ENCODE measurements at regions not wholly inside any gene's neighbourhood (a gene's known extent, or its start where the extent isn't known, plus 50 kb on each side); places are given as distances from the start of the nearest gene placed in this dataset.
"Not testable (repeated sequence)": the region's sequence is repeated elsewhere in the genome, so short reads cannot be mapped to it uniquely, and the experiment has no call there.

DNA sequence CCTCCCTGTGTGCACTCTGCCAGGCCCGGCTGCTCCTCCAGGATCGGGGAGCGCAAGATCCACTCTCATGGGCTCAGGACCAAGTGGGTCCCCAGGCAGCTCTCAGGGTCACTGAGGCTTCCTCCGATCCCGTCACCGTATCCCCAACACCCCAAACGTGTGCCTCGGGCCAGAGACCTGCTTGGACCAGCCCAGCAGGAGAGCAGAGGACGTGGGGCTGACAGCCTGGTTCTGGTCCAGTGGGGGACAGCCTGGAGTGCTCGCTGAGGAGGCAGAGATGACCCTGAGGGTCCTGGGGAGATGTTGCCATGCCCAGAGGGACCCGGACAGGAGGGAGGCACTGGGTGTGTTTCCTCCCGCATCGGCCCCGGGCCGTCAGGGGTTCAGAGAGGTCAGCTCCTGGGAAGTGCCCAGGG lies 1402.6 kb downstream of the BRD1 start:
- no peak for DNase-seq

DNA sequence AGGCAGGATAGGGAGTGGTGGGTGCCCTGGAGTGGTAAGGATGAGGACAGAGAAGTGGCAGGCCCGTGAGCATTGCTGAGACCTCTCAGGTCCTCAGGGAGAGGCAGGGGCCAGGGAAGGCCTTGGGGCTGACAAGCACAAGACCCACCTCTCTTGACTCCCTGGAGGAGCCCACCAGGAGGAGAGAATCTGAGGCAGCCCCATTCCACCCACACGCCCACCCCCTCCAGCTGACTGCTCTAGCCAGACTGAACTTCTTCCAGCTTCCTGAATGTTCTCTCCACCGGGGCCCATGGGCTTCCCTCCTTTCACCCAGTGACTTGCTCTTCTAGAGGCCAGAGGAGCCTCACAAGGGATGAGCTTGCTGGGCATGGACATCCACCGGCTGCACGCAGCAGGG lies 1403.0 kb downstream of the BRD1 start:
- DNase-seq: no peak

DNA sequence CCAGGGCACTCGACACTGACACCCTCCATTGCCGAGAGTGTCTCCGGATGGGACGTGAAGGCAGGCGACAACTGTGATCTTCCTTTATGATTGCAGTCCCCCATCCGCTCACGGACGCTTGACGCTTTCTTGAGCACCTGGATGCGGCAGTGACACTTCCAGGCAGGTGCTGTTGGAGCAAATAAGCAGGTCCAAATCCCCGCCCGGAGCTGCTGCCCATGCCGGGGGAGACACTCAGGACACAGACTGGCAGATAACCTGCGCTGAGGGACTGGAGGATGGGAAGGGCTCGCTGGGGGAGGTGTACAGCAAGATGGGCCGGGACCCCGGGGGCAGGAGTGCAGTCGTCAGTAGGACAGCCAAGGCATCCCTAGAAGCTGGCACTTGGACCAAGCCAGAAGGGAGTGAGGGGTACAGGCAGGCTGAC lies 1403.5 kb downstream of the BRD1 start:
- no peak for DNase-seq

DNA sequence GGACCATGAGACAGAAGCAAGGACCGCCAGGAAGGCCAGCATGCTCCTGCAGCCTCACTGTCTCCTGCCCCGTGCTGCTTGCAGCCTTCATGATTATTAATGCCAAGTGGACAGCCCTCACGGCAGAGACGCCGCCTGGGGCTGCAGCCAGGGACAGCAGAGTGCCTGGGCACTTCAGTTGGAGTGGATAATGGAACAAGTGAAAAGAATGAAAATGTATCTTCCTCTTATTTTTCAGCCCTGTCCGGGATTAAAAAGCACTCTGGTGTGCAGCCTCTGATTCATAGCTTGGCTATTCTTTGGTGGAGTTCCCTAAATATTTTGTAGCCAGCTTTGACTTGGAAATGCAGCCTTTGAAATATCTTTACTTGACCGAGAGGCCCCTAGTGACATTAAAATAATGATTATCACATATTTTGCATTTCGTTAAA lies 1404.2 kb downstream of the BRD1 start:
- peak; percentile 78 for DNase-seq

DNA sequence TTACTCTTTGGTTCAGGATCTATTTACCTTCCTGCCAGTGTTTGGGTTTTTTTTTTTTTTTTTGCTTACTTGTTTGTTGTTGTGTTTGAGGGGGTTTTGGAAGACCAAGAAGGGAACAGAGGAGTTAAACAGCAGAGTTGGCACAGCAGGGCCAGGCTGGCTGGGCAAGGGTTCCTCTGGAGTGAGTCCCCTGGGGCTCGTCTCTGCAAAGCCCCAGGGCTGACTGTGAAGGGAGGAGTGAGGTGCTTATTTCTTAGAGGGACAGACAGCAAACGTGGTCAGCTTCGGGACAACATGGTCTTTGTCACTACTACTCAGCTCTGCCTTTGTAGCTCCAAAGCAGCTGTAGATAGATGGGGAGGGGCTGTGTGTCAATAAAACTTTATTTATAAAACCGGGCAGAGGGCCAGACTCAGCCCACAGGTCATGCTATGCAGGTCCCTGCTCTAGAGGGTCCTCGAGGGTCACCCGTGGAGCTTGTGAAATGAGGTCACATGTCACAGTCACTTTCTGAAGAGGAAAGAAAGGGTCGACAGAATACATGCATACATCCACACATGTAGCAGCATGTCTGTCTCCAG lies 1404.7 kb downstream of the BRD1 start:
- DNase-seq: no peak

DNA sequence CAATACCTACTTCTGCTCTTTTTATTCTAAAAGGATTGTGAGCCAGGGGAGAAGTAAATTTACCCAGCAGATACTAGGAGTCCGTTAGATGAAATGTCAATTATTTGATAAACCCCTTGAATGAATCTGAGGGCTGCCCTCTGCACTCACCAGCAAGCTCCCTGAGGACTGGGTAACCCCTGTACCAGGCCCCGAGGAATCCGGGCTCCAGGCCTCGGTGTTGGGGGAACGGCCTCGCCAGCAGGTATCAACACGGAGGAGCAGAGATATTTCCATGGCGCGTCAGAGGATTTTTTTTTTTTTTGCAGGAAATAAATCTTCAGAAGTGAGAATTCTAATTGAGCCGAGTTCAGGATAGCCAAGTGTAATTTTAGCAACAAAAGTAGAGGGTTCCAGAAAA lies 1408.8 kb downstream of the BRD1 start:
- DNase-seq: no peak

DNA sequence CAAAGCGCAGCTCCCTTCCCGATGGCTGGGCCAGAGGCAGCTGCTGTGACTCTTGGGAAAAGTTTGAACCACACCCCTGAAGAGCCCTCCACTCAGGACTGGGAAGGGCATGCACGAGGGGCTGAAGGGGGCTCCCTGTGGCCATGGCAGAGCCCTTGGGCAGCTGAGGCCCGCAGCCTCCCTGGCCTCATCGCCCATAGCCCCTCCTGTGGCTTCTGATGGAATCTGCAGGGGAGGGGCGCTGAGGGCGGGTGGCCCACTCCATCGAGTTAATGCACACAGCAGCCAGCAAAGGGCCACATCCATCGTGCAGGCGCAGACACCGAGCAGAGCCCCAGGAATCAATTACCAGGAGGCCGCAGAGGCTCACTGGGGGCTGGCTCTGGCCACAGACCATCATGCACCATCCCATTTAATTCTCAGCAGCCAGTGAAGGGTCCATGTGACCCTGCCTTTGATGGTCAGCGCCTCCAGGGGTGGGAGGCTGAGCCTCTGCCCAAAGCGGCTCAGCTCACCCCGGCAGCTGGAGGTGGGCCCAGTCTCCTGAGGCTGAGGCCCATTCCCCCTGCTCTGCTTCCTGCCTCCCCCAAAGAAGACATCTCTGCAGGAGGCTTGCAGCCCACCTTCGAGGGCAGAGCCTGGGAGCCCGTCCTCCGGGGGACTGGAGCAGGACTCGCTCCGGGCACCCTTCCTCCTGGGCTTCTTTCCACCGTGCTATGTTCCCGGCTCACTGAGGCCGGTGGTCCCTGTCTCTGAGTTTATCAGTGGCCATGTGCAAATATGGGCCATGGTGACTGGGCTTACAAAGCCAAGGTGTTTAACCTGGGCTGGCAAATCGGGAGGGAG lies 1410.2 kb downstream of the BRD1 start:
- no peak for DNase-seq

DNA sequence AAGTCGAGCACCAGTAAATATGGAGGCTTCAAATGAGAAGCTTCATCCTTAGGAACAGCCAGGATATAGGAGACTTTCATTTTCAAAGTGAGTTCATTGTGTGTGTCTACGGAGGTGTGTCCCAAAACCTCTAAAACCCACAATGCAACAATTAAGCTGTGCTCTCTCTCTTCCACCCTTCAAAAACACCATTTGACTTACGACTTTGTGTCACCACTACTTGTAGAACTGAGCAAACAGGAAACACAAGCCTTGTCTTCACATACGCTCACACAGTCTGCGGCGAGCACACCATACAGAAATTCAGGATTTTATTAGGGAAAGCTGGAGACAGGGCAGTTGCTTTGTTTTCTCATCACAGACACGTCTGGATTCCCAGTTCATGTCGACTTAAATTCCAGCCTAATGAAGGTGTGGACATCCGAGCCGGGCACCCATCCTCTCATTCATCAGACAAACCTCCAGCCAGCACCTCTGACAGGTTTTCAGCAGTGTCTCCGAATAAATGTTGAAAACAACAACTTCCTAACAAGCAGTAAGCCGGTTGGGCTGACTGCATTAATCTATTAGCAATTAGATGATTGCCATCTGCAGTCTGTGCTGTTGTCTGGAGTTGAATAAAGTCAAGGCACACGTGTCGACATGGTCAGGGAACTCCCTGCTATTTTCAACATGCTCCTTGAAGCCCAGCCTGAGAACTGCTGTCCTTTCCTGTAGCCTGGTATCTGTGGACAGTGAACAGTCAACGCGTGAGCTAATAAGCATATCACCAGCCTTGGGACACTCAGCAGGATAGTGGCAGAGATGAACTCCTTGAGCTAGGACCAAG lies 1411.1 kb downstream of the BRD1 start:
- peak; percentile 37 for DNase-seq

DNA sequence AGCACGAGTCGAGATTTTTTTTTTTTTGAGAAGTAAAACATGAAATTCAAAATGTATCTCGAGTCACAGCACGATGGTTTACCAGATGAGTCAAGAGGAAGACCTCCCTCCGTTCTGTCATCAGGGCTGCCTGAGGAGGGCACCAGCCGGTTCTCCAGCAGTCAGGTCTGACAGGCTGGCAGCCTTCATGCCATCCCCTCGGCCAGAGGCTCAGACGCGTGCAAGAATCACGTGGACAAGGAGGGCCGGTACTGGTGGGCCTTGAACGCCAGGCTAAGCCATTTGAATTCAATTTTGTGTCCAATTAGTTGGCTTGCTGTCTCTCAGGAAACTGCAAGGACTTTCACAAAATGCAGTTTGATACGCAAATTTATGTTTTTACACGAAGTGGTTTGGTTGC lies 1412.2 kb downstream of the BRD1 start:
- DNase-seq: no peak

DNA sequence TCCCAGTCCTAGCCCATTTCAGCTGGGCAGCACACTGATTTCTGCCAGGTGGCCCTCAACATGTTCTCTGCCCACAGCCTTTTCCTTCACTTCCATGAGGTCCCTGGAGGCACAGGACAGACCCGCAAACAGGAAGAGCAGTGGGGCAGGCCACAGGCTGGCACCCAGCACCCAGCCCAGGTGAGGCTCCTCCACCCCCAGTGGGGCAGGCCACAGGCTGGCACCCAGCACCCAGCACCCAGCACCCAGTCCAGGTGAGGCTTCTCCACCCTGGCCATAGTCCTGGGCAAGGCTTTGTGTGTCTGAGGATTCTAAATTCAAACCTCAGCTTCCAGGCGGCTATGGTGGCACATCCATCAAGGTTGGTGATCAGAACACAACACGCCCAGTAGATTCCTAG lies 1413.0 kb downstream of the BRD1 start:
- DNase-seq: no peak

DNA sequence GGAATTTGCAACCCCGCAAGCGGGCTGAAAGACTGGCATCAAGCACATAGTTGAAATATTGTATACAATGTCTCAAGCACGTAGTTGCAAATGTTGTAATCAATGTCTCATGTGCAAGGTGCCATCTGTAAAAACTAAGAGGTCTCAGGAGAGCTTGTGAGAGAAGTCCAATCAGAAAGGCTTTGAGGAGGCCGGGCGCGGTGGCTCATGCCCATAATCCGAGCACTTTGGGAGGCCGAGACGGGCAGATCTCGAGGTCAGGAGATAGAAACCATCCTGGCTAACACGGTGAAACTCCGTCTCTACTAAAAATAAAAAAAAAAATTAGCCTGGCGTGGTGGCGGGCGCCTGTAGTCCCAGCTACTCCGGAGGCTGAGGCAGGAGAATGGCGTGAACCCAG lies 1414.7 kb downstream of the BRD1 start:
- not testable (repeated sequence) for DNase-seq

DNA sequence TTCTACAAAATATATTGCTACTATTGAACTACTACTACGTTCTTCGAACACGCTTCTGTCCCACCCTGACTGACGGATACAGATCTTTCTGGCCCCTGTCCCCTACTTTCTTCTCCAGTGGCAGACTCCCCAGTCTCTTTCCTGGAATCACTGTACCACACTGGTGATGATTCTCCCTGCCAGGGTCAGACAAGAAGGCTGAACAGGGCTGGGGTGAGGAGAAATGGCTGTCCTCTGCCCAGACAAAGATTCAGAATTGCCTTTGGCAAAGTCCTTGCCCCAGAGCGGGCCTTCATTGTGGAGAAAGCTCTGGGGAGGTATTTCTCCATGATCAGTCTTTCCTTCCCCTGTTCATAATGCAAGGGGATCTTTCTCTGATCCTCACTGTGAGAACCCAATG lies 1417.1 kb downstream of the BRD1 start:
- DNase-seq: no peak

DNA sequence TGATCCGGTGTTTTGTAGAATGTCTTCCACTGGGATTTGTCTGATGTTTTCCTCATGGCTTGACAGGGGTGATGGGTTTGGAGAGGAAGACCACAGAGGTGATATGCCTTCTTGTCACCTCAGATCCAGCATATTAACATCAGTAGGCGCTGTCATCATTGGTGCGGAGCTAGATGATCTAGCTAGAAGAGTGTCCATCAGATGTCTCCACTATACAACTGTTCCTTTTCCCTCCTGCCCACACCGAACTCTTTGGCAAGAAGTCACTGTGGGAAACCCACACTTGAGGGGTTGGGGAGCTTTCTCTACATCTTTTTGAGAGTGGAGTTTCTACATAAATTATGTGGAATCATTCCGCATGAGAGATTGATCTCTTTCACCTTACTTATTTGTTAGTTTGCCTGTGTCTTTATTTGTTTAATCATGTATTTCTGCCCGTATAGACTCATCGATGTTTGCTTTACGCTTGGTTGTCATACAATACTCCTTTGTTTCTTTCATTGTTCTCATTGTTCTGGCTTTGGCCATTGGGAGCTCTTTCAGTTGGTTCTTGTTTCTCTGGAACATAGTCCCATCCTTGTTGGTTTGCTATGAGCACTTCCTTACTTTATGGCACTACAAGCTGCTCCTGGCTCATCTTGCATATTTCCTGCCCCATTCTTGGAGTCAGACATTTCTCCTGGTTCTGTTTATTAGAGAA lies 1420.3 kb downstream of the BRD1 start:
- no peak for DNase-seq

DNA sequence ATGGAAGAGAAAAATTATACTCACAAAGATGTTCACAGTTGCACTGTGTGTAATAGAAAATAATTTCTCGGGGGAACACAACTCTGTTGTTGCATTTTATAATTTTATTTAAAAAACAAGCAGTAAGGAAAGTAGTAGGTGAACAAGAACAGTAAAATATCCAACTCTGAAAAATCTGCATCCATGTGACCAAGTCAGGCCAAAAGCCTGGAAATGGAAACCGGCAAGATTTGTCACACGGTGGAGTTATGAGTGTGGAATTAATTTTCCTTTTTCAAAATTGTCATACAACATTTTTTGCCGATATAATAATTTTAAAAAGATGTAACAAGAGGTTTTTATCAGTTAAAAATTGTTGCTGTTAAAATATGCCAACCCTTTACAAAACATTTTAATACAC lies 1421.5 kb downstream of the BRD1 start:
- no peak for DNase-seq

DNA sequence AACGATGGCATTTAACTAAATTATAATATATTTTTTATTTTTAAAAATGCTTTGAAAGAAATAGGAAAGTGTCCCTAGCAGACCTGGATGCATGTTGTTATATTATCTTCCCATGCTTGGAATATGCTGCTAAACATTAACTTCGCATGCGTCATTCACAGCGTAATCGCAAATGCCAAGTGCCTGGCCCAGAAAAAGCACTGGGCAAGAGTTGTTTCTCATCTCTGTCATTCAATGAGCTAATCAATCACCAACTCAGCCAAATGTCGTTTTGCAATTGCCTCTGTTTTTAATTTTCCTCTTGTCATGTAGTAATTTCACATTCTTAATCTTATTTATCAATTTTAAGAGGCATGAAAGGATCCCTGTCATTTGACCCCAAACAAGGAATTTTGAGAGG lies 1421.9 kb downstream of the BRD1 start:
- no peak for DNase-seq

DNA sequence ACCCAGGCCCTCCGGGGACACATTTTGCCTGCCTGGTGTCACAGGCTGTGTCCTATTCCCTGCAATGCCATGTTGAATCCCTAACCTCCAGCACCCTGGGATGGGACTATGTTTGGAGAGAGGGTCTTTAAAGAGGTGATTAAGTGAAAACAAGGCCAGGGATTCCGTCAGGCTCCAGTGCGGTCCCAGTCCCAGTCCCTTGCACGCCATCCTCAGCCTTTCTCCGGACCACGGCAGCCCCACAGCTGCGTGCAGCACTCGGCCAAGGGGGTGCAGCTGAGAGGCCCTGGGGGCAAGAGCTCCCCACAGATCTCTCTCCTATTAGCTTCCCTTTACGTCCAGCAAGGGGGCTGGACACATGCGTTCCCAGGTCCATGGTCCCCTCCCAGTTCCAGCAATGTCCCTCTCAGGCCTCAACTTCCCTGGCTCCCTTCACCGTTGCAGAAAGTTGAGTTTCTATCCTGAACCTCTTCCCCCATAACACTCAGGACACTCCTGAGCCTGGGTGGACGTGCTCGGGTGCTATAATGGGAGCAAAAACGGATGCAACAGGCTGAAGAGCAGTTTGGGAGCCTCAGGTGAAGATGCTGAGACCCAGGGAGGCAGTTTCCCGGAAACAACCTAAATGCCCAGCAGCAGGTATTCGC lies 1422.7 kb downstream of the BRD1 start:
- DNase-seq: no peak

DNA sequence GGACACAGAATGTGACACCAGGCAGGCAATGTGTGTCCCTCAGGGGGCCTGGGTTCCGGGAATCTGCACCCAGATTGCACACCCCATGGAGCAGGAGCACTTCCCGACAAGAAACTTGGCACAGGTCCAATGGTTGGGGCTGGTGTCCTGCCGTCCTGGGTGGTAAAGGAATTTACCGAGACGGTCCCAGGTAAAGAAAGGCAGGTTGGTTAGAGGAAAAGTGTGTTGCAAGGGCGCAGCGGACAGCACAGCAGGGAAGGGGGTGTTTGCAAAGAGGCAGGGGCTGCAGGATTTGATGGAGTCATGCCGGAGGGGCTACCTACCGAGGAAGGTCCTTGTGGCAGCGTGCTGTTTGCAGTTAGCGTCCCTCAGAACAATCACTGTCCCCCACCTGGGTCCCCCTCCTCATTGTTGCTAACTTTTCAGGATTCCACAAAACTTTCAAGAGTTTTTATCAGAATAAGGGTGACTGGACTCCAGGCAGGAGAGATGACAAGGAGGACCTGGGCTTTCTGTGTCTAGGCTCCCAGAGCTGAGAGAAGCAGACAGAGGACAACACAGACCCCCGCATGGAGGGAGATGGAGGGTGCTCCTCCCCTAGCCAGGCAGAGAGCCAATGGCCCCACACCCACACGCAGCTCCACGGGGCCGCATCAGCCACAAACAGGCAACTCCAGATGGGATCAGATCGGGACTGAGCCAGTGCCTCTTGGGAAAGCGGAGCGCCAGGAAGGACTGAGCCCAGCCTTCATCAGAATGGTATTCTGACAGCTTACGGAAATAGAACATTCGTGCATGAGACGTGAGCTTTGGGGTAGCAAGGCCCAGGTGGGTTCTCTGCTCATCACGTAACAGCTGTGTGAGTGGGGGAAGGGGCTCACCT lies 1423.9 kb downstream of the BRD1 start:
- peak; percentile 23 for DNase-seq

DNA sequence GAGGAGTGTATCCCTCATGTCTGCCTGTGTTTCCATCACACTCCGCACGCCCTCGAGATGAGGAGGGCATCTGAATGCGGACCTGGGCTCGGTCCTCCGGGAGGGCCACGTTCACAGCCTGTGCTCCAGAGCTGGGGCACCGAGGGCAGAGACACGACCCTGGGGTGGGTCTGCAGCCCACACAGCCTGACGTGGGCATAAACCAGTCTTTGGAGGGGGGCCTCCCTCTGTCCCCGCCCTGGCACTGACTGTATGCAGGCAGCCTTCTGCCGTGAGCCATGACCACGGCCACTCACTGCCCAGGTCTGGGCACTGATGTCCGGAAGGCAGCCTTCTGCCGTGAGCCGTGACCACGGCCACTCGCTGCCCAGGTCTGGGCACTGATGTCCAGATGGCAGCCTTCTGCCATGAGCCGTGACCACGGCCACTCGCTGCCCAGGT lies 1425.1 kb downstream of the BRD1 start:
- DNase-seq: no peak

DNA sequence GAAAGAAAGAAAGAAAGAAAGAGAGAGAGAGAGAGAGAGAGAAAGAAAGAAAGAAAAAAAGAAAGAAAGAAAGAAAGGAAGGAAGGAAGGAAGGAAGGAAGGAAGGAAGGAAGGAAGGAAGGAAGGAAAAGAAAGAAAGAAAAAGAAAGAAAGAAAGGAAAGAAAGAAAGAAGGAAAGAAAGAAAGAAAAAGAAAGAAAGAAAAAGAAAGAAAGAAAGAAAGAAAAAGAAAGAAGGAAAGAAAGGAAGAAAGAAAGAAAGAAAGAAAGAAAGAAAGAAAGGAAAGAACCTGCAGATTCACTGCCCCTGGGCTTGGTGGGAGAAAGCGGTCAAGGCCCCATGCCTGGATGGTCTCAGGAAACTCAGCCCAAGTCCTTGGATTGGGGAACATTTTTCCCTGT lies 1426.2 kb downstream of the BRD1 start:
- not testable (repeated sequence) for DNase-seq

DNA sequence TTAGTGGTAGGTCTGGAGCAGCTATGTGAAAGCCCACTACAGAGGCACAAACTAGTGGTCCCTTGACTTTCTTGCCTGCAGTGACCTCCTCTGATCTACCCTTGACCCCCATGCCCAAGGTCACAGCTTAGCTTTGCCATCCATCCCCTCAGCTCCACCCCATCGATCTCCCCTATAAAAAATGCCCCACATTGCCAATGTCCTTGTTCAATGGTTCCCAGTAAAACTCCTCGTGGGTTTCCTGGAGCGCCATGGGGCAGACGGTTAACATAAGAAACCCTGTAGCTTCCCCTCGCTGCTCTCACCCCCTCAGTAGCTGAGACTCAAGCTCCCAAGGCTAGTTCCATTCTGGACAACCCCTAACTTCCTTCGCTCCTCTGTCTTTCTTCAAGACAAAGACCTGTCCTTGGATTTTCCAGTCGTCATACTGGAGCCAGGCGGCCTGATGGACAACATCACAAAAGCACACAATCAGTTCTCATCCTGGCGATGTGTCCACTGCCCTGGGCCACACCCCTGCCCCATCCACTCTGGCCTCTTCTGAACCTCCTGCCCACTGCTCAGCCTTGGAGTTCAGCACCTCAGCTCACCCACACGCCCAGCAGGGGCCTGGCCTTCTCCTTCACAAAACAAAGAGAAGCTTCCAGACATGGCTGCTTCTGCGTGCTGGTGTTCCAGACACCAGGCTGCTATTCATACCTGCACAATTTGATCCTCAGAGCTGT lies 1429.3 kb downstream of the BRD1 start:
- DNase-seq: no peak
